Renal cortical epithelial cell (primary cell): ENCODE measurements at regions not wholly inside any gene's neighbourhood (a gene's known extent, or its start where the extent isn't known, plus 50 kb on each side); places are given as distances from the start of the nearest gene placed in this dataset.
"Not testable (repeated sequence)": the region's sequence is repeated elsewhere in the genome, so short reads cannot be mapped to it uniquely, and the experiment has no call there.

Experiments used
- DNase-seq: peaks from one replicate; pipeline ENCODE4 v3.0.0-alpha.2; 2011; ENCODE audit warnings: low read depth

DNA sequence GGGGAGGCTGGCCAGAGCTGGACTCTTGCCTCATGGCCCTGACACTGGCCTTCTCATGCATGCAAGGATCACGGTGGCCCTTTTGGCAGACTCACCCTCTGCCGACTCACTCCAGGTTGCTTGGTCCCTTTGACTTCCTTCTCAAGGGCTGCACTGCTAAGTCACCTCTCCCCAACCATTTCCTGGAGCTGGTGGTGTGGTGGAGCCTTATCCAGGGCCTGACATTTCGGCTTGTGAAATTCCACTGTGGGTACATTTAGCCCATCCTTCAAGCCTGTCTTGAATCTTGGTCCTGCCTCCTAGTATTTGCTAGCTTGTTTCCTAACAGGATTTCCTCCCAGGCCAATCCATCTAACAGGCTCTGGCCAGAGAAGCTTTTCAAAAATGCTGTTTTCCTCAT lies 52.6 kb upstream of the JUN start:
- peak; percentile 43 for DNase-seq

DNA sequence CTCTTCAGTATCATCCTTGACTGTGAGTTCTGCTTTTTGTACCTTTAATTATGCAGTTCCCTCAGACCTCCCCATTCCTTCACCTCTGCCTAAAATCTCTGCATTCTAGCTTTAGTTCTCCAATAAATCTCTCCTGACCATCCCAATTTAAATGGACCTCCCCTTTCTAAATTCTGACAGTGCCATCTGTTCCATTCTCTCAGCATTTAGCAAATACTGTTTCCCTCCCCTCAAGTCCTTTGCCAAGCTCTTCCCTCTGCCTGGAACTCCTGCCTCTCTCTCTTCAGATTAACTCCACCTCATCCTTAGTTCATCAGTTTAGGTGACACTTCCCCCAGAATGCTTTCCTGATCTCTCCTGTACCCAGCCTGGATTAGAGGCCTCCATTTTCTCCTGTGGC lies 54.0 kb upstream of the JUN start:
- DNase-seq, result no peak

DNA sequence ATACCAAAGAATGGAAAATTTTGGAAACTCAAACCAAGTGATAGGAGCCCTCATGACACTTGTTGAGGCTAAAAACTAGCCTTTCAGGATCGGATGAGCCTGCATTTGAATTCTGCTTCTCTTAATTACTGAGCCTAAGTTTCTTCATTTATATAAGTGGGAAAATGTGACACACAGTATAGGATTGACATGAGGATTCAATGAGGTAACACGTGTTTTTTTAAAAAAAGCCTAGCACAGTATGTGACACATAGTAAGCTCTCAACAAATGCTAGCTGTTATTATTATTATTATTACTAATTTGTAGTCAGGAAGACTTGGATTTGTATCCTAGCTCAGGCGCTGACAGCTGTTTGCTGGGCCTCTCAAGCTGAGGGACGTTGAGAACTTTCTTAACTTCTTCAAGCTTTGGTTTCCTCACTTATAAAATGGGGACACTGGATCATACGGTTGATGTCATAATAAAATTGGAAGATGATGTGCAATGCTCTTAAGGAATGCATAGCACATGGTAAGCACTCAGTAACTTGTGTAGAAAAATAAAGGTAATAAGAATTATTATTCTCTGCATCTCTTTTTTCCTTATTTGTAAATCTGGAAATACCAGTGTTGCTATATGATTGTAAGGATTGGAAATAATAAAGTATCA lies 55.4 kb upstream of the JUN start:
- no peak for DNase-seq

DNA sequence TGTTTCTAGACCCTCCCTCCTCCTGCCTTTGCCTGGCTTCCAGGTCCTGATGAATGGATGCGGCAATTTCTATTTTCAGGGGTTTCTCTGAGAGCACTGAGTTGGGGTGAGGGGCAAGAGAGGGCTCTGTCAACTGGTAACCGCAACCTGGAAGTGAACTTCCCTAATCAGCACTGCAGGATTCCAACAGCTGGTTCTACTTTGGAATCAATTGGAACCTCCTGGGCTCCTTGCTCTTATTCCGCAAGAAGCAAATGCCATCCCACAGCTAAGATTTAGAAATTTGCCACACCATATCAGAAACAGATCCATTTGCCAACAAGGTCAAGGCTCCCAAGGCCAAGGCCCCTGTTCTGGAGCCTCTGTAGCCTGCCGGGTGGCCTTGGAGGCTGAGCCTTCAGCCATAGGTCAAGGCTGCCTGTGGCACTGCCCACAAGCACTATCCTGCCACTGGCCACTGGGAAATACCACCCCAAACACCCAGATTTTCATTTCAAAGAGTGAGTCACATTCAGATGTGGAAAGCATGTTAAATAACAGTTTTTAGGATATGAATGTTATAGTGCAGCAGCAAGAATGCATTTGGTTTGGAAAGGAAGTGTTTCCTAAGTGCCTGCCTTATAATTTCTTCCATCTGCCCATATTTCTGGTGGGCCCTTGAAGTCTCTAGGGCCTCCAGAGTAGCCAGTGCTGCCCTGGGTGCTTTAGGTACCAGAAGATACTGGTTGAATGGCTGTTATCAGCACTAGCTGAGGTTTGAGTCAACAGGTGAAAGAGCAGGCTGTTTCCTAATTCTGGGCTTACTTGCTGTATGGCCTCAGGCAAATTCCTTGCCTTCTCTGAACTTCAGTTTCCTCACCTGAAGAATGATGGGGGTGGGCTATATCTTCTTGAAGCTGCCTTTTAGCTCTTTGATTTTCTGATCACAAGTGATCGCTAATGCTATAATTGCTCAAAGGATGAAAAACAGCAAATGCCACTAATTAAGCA lies 56.3 kb upstream of the JUN start:
- no peak for DNase-seq

DNA sequence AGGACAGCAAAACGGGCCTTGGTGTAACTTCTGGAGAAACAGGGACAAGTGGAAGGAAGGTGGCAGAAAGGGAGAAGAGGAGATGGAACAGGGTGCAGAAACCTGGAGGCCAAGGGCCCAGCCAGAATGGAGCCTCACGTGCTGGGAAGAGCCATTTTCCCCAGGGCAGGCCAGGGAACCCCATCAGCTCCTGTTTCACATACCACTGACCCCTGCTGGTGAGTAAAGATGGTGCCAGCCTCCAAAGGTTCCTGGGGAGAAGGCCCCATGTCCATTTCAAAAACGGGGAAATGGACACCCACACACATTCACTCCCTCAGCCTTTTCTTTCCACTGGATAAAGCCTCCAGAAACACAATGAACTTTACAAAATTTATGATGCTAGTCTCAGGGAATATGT lies 57.6 kb upstream of the JUN start:
- DNase-seq, result no peak

DNA sequence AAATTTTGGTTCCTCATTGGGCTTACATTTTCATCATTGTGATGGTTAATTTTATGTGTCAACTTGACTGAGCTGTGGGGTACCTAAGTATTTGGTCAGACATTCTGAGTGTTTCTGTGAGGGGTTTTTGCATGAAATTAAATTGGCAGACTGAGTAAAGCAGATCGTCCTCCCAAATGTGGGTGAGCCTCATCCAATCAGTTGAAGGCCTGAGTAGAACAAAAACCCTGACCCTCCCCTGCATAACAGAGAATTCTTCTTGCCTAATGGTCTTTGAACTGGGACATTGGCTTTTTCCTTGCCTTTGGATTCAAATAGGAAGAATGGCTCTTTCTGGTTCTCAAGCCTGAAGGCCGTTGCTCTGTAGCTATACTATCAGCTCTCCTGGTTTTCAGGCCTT lies 59.1 kb upstream of the JUN start:
- DNase-seq, result no peak

DNA sequence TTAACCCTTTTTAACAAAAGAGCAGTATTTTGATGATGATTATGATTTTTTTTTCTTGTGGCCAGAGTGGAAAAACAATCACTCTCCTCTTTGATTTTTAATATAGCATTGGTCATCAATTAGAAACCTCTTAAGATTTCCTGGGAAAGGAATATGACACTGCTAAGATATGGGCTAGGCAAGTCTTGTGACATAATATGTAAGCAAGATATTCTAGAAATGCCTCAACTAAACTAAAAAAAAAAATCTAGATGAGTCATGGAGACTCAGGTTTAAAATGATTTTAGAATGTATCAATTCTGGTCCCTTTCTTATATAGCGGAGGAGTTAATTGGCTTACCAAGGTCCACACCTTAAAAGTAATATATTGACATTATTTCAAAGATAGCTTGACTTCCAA lies 60.3 kb upstream of the JUN start:
- no peak for DNase-seq

DNA sequence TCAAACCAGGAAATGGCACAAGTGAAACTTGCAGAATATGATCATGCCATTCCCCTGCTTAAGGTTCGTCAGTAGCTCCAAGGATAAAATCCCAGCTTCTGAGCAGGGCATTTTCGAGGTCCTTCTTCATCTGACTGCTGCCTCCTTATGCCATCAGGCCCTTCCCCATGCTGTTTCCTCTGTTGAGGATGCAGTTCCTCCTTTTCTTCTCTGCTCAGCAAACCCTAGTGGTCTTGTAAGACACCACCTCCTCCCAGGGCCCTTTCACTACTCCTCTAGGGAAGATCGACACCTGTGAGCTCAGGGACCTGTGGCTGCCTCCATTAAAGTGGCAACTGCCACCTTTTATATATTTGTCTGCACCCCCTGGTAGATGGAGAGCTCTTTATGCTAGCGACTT lies 62.1 kb upstream of the JUN start:
- DNase-seq, result no peak

DNA sequence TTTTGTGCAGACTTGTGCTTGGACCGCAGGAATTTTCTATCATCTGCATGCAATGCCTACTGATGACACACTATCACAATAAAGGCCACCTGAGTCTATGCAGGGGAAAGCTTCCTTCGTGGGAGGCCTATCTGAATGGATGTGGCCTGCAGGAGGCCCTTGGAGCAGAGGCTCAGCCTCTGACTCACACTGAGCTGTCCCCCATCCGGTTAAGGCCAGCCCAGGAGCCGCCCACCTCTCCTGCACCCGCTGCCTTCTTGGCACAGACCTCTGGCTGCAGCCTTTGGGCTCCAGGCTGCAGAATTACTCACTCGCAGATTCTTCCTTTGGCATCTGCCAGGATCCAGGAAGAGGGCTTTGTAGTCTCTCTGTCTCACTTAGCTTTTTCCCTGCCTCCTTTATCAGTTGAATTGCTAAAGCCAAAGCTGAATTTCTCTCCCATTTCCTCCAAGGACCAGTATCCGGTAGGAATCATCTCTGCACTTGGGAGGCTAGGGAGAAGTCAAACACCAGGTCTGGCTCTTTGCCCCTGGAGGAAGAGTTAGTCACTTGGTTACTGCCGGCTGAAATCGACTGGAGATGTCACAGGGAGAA lies 65.1 kb upstream of the JUN start:
- DNase-seq, result peak; percentile 97

DNA sequence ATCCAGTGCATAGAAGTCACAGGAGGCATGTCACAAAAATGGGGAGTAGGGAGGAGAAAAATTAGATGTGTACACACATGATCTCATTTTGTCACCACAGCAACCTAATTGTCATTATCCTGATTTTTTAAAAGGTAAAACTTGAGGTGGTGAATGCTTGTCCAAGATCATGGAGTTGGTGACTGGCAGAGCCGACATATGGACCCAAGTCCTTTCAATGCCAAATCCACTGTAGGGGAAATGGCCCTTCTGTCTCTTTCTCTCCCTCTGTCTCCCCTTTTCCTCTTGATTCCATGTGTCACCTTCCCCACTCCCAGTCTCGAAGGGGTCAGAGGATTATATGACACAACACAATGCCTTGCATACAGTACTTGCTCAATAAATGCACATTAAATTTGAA lies 65.7 kb upstream of the JUN start:
- no peak for DNase-seq

DNA sequence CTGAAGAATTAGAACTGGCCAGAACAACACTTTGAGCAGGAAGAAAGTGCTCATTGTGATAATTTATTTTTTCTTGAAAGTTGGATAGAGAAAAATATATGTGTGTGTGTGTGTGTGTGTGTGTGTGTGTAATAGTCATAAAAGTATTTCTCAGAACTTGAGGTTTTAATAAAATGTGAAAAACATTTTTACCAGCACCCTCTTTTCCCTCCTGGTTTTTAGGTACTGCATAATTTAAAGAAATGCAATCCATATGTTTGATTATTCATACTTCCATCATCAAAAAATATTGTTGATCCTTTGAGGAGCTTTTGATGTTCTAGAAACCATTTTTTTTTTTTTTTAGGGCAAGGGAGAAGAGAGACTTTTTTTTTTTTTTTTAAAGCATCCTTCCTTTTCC lies 66.8 kb upstream of the JUN start:
- no peak for DNase-seq

DNA sequence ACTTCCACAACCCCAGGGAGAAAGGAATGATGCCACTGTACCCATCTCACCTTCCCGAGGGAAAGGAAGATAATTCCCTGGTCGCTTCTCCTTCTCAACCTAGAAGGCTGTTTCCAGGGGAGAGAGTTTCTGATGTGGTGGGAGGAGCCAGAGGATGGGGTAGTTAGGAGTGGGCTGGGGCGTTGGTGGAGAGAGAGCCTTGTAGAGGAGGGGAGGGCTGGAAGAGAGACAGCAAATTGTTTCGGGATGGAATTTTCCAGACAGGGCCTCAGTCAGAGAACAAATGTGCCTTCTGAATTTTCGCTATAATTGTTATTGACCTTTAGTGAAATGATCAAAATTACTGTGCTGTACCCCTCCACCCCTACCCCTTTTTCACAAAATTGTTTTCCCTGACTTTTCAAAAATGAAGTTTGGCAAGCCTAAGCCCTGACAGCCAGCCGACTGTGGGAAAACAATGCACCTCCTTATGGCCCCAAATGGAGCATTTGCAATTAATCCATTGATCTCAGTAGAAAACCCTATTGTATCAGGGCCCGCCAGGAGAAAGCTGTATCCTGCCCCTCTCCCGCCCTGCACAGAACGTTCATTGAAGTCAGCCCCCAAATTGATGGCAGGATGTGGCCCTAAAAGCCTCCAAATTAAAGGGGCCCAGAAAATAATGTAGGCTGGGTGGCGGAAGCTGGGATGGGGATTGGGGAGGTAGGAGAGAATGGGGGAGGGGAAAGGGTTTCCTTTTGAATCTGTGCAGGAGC lies 69.1 kb upstream of the JUN start:
- DNase-seq, result no peak

DNA sequence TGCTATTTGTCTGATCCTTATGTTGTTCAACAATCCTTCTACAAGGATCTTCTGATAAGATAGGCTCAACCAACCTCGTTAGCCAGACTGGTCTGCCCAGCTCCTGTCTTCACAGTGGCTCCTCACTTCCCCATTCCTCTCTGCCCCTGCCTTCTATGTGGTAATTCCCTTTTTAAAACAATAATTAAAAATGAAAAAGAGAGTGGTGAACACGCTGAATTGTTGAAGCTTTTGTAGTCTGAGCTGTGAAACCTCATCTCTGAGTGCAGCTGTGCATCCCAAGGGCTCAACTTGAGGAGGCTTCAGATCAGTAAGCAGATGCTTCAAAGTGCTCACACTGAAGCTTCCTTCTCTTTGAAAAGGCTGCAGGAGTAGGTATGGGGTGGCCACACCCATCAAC lies 70.7 kb upstream of the JUN start:
- no peak for DNase-seq

DNA sequence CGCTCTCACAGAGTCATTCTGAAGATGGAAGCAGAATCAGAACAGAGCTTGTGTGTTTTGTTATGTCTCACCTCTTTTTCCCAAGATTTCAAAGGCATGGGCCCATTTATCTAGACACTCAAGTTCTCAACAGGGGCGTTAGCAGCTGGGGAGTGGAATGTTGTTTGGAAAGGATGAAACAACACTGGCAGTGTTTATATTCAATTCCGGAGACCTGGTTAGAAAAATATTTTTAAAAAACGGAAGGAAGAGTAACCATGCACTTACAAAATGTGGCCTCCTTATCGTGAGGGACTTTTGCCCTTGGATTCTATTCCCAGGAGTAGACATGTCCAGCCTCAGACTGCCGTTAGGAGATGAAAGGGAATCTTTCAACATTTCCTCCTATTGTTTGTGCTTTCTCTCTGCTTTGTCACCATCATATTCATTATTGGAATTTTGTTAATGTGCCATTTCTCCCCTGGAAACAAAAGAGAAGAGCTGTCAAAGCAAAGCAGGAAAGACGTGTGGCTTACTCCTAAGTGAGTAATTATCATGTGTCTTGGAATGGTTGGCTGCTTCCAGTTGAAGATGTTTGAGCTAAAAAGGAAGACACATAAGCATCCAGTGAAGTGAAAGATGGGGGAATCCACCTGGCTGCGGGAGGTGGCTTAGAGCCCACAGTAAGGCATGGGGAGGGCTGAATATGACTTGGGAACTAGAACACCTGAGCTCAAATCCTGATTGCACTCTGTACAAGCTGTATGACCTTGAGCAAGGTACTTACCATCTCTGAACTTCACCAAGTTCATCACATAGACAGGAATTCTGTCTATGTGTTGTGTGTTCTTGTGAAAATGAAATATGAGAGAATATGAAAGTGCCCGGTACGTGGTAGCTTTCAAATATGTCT lies 71.7 kb upstream of the JUN start:
- peak; percentile 74 for DNase-seq

DNA sequence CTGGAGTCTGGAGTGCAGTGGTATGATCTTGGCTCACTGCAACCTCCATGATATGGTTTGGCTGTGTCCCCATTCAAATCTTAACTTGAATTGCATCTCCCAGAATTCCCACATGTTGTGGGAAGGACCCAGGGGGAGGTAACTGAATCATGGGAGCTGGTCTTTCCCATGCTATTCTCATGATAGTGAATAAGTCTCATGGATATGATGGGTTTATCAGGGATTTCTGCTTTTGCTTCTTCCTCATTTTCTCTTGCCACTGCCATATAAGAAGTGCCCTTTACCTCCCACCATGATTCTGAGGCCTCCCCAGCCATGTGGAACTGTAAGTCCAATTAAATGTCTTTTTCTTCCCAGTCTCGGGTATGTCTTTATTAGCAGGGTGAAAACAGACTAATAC lies 72.4 kb upstream of the JUN start:
- not testable (repeated sequence) for DNase-seq

DNA sequence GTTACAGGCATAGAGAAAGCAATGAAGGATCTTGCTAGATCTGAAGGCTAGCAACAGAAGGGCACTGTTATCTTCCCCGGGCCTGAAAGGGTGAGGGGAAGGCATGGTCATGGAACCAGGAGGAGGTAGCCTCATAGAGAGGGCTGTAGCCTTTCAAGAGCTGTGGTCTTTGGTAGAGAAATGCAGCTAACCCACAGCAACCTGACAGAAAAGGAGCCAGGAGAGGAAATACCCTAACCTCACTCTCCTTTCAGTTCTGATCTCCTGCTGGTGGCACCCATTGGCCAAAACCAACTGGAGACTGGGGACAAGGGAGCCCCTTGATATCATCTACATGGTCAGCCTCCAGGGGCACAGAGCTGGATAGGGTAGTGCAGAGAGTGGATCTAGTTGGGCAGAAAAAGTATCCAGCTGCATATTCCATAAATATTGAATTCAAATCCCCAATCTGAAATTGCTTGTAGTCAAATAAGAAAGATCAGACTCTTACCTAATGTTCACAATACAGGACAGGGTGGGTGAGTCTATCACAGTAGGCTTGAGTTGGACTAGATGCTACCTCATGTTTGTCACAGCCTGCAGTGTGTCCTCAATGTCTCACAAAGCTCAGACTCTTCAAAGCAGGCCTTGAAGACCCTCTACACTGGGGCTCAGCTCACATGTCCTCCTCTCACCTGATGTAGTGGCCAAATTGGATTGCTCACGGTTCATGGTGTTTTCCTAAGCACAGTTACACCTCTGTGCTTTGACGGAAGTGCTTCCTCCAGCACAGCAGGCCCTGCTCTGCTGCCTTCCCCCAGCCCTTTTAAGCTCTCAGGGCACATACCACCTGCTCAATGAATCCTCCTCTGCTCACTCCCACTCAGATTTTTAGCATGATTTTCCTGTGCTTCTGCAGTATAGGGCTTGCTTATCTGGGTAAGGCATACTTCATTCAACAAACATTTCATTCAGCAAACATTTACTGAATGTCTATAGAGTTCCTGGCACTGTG lies 74.1 kb upstream of the JUN start:
- peak; percentile 87 for DNase-seq

DNA sequence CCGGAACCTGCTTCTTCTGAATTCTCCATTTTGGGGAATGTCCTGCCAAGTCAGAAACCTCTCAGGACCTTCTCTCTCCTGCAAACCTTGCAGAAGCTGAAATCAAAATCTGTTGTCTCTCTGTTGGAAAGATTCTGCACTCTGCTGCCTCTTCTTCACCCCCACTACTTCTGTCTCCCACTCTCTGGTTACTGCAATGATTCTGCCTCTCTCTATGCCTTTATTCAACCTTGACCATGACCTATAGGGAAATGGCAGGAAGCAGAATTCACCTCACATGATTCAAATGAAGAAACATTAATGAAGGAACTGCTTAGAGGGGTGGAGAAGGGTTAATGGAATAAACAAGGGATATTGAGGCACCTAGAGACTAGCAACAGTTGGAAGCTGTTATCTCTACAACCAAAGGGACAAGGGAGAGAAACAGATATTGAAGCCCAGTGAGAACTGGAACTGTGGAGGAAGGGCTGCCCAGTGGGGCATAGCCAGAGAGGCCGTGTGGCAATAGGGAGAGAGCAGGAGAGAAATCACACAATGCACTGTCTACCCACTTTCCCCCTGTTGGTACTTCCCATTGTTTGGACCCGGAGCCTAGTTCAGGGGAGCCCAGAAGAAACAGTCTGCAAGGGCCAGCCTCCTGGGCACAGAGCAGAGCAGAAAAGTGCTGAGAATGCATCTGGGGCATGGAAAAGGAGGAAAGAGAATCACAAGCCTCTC lies 76.1 kb upstream of the JUN start:
- peak; percentile 33 for DNase-seq

DNA sequence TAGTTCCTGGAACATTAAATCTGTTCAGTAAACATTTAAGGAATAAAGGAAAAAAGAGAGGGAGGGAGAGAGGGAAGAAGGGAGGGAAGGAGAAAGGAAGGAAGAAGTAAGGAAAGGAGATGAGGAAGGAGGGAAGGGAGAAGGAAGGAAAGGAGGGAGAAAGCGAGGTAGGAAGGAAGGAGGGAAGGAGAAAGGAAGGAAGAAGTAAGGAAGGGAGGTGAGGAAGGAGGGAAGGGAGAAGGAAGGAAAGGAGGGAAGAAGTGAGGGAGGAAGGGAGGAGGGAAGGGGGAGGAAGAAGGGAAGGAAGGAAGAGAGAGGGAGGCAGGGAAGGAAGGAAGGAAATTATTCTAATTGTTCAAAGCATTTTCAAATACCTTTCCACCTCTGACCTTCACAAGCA lies 77.2 kb upstream of the JUN start:
- DNase-seq, result no peak

DNA sequence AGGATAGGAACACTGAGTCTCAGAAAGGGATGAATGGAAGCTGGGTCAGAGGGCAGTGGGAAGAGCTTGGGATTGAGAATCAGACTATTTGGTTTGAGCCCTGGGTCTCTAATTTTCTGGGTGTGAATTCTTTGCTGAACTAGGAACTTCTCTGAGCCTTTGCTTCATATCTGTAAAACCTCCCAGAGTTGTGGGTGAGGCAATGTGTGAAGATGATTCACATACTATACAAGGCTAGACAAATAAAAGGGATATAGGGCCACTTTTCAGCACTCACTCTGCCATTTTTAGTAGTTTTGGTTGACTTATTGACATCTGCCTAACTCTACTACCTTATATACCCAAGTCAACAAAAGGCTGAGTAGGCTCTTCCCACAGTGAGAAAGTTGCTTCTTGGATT lies 77.7 kb upstream of the JUN start:
- DNase-seq, result peak; percentile 50
